NCI-H1105 (cell line): ENCODE measurements at regions not wholly inside any gene's neighbourhood (a gene's known extent, or its start where the extent isn't known, plus 50 kb on each side); places are given as distances from the start of the nearest gene placed in this dataset.

ENCODE experiments used
- DNase-seq: peaks from one replicate; lab custom pipeline; 2025; lab: John Stamatoyannopoulos, UW

GRCh38 chr5:56587381-56588130 lies 227.8 kb upstream of the MAP3K1 start:
- no peak for DNase-seq

GRCh38 chr5:56585999-56586691 lies 229.2 kb upstream of the MAP3K1 start:
- peak; percentile 12 for DNase-seq

- no peak for DNase-seq
Measured at GRCh38 chr5:56585461-56585860, 229.9 kb upstream of the MAP3K1 start.

GRCh38 chr5:56581426-56581825 lies 233.9 kb upstream of the MAP3K1 start:
- DNase-seq = no peak

GRCh38 chr5:56580864-56581263 lies 234.5 kb upstream of the MAP3K1 start:
- DNase-seq = no peak

- no peak for DNase-seq
Measured at GRCh38 chr5:56575821-56576220, 239.5 kb upstream of the MAP3K1 start.

GRCh38 chr5:56574778-56575177 lies 240.6 kb upstream of the MAP3K1 start:
- DNase-seq = no peak

GRCh38 chr5:56569566-56569965 lies 245.8 kb upstream of the MAP3K1 start:
- no peak for DNase-seq

GRCh38 chr5:56569076-56569475 lies 246.3 kb upstream of the MAP3K1 start:
- DNase-seq = no peak

- DNase-seq = no peak
Measured at GRCh38 chr5:56567278-56567677, 248.1 kb upstream of the MAP3K1 start.

GRCh38 chr5:56566374-56567249 lies 248.7 kb upstream of the MAP3K1 start:
- DNase-seq = no peak

- DNase-seq = no peak
Measured at GRCh38 chr5:56565644-56566043, 249.7 kb upstream of the MAP3K1 start.

GRCh38 chr5:56565283-56565615 lies 250.1 kb upstream of the MAP3K1 start:
- DNase-seq = no peak

- no peak for DNase-seq
Measured at GRCh38 chr5:56564541-56565282, 250.6 kb upstream of the MAP3K1 start.

GRCh38 chr5:56561455-56561854 lies 253.9 kb upstream of the MAP3K1 start:
- DNase-seq = no peak

GRCh38 chr5:56558131-56558745 lies 257.1 kb upstream of the MAP3K1 start:
- no peak for DNase-seq

- no peak for DNase-seq
Measured at GRCh38 chr5:56557198-56557597, 258.2 kb upstream of the MAP3K1 start.

- no peak for DNase-seq
Measured at GRCh38 chr5:56552612-56553268, 262.6 kb upstream of the MAP3K1 start.

GRCh38 chr5:56550227-56550626 lies 265.1 kb upstream of the MAP3K1 start:
- no peak for DNase-seq

GRCh38 chr5:56549096-56549886 lies 266.1 kb upstream of the MAP3K1 start:
- no peak for DNase-seq
